Fibroblast of lung (primary cell): ENCODE measurements at regions not wholly inside any gene's neighbourhood (a gene's known extent, or its start where the extent isn't known, plus 50 kb on each side); places are given as distances from the start of the nearest gene placed in this dataset.

Experiments
- DNase-seq, 2 donors: peaks; one replicate each; pipeline versions ENCODE4 v3.0.0 to v3.0.0-alpha.2; 2010; ENCODE audit warnings: low read depth in 2 of 2
- H2AFZ ChIP-seq: 2 replicates; pipeline ENCODE4 v1.5.1; 2012; ENCODE audit warnings: low read length, control low read depth, inconsistent platforms
- H3K27ac ChIP-seq: 2 replicates; pipeline ENCODE4 v1.5.1; 2011; ENCODE audit warnings: low read length, control low read depth; ENCODE audit not compliant: insufficient read depth
- H3K27me3 ChIP-seq: 2 replicates; pipeline ENCODE4 v1.5.1; 2011; ENCODE audit warnings: mild to moderate bottlenecking, low read length; ENCODE audit not compliant: control insufficient read depth, insufficient read depth
- H3K36me3 ChIP-seq: 2 replicates; pipeline ENCODE4 v1.5.1; 2011; ENCODE audit warnings: low read length; ENCODE audit not compliant: control insufficient read depth, insufficient read depth
- H3K4me1 ChIP-seq: 2 replicates; pipeline ENCODE4 v1.5.1; 2011; ENCODE audit warnings: low read length; ENCODE audit not compliant: control insufficient read depth, insufficient read depth; ENCODE audit errors: extremely low read depth
- H3K4me2 ChIP-seq: 2 replicates; pipeline ENCODE4 v1.5.1; 2011; ENCODE audit warnings: low read length, control low read depth; ENCODE audit not compliant: insufficient read depth; ENCODE audit errors: extremely low read depth
- H3K4me3 ChIP-seq, 4 experiments: fragments of 200-600 bp in 1 of 4; sonication (generic) in 1 of 4; replicated peaks in 1 of 4; 2 replicates each; pipeline ENCODE4 v1.5.1; 2011 to 2016; ENCODE audit warnings: low read length in 4 of 4, low read depth in 3 of 4, mild to moderate bottlenecking in 3 of 4, control low read depth in 2 of 4, inconsistent platforms in 1 of 4, mixed read lengths in 1 of 4; ENCODE audit not compliant: insufficient read depth in 1 of 4; ENCODE audit errors: control extremely low read depth in 1 of 4
- H3K79me2 ChIP-seq: 2 replicates; pipeline ENCODE4 v1.5.1; 2012; ENCODE audit warnings: mild to moderate bottlenecking, low read length, inconsistent platforms; ENCODE audit not compliant: control insufficient read depth, insufficient read depth
- H3K9ac ChIP-seq: 2 replicates; pipeline ENCODE4 v1.5.1; 2011; ENCODE audit warnings: mild to moderate bottlenecking, low read length, control low read depth; ENCODE audit not compliant: insufficient read depth
- H3K9me3 ChIP-seq: 2 replicates; pipeline ENCODE4 v1.5.1; 2012; ENCODE audit warnings: low read depth, low read length; ENCODE audit not compliant: control insufficient read depth, insufficient read depth
- H4K20me1 ChIP-seq: 2 replicates; pipeline ENCODE4 v1.5.1; 2011; ENCODE audit warnings: low read length; ENCODE audit not compliant: control insufficient read depth, insufficient read depth; ENCODE audit errors: extremely low read depth
- EZH2 ChIP-seq: IDR thresholded peaks from 2 replicates; pipeline ENCODE4 v1.5.1; 2012; ENCODE audit warnings: low read length, control low read depth, mild to moderate bottlenecking; ENCODE audit errors: missing control alignments
- TF ChIP-seq, protein P1 (sequence below), 2 donors: IDR thresholded peaks in 1 of 2; conservative IDR thresholded peaks in 1 of 2; 1 replicate in 1 of 2; 2 replicates in 1 of 2; pipeline ENCODE4 v1.5.1; 2011 to 2012; ENCODE audit warnings: low read length in 2 of 2, control low read depth in 1 of 2, inconsistent platforms in 1 of 2, low read depth in 1 of 2, mild to moderate bottlenecking in 1 of 2

DNA sequence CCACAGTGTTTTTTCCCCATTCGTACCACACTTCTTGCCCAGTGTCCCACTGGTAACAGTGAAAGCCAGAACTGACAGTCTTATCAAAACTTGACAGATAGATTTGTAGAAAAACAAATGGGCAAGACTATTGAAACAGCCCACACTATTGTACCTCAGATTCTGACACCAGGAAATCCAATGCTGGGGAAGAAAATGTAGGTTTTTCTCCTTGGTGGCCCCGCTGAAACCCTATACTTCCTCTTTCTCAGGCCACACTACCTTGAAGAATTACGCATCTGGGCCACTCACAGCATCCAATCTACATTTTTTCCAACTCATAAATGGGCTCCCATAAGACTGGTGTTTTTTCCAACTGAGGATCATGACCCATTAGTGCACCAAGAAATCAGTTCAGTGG is 90.9 kb upstream of the HDDC2 start:
- H3K4me1 ChIP-seq = no peaks in the 10 kb centered on the region
- no peak for DNase-seq
- H3K9ac ChIP-seq = no peak overlapping the region
- H4K20me1 ChIP-seq = no peaks in the 10 kb centered on the region
- no peaks in the 10 kb centered on the region for H3K9me3 ChIP-seq
- TF ChIP-seq, protein P1, sequence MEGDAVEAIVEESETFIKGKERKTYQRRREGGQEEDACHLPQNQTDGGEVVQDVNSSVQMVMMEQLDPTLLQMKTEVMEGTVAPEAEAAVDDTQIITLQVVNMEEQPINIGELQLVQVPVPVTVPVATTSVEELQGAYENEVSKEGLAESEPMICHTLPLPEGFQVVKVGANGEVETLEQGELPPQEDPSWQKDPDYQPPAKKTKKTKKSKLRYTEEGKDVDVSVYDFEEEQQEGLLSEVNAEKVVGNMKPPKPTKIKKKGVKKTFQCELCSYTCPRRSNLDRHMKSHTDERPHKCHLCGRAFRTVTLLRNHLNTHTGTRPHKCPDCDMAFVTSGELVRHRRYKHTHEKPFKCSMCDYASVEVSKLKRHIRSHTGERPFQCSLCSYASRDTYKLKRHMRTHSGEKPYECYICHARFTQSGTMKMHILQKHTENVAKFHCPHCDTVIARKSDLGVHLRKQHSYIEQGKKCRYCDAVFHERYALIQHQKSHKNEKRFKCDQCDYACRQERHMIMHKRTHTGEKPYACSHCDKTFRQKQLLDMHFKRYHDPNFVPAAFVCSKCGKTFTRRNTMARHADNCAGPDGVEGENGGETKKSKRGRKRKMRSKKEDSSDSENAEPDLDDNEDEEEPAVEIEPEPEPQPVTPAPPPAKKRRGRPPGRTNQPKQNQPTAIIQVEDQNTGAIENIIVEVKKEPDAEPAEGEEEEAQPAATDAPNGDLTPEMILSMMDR (conservative IDR thresholded peaks at IDR 0.05 in 1 of 2, IDR thresholded peaks at IDR 0.05 in 1 of 2; ENCODE audit: low read depth in 1 of 2, low read length in 2 of 2) = no peak
- no peak for TF ChIP-seq EZH2
- H3K27ac ChIP-seq = no peak overlapping the region
- no peaks in the 10 kb centered on the region for H3K79me2 ChIP-seq
- no peak overlapping the region for H3K4me3 ChIP-seq
- H3K4me2 ChIP-seq = no peak overlapping the region
- H3K27me3 ChIP-seq = no peaks in the 10 kb centered on the region
- no peak overlapping the region for H2AFZ ChIP-seq
- no peaks in the 10 kb centered on the region for H3K36me3 ChIP-seq

DNA sequence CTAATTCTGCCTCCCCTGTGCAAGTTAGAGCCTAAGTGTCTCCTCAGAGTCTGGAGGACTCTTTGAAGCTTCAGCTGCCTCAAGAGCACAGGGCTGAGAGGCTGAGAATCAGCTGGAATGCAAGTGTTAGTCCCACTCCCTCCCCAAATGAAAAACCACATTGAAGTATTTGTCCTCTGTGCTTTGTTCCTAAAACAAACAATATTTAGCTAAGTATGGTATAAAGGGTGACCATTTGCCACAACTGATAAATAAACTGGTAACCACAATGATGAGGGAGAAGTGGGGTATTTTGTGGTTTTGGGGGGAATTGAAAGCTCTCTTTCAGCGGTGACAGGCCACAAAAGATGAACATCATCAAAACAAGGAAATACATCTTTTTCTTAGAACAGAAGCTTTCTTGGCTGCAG is 91.7 kb upstream of the HDDC2 start:
- Histone ChIP-seq H3K27ac (no peak overlapping the region), H2AFZ (no peak overlapping the region), H3K4me2 (no peak overlapping the region), H3K36me3 (no peaks in the 10 kb centered on the region), H4K20me1 (no peaks in the 10 kb centered on the region), H3K9me3 (no peaks in the 10 kb centered on the region), H3K4me1 (no peaks in the 10 kb centered on the region), H3K4me3 (no peak overlapping the region), H3K9ac (no peak overlapping the region), H3K27me3 (no peaks in the 10 kb centered on the region), H3K79me2 (no peaks in the 10 kb centered on the region)
- DNase-seq = no peak
- no peak for TF ChIP-seq EZH2
- TF ChIP-seq, protein P1 (conservative IDR thresholded peaks at IDR 0.05 in 1 of 2, IDR thresholded peaks at IDR 0.05 in 1 of 2; ENCODE audit: low read depth in 1 of 2, low read length in 2 of 2) = no peak

DNA sequence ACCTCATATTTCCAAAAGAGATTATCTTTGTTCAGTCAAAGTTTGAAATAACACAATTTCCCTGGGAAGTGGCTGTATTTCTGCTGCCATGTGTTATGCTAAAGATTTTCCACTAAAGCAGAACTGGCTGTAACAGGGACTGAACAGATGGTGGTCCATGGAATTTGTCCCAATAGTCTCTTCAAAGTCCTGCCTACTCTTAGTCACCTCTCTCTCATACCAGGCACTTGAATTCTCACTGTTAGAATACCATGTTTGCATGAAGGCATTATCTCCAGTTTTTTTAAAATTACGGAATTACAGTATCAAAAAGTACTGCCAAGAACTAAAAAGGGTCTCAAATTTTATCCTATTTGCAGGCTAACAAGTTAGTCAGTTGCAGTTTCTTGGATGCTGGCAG is 105.0 kb upstream of the HDDC2 start:
- Histone ChIP-seq H3K4me1 (no peaks in the 10 kb centered on the region), H3K9me3 (no peaks in the 10 kb centered on the region), H3K27ac (no peak overlapping the region), H3K9ac (no peak overlapping the region), H2AFZ (no peak overlapping the region), H3K4me3 (no peak overlapping the region), H3K36me3 (no peaks in the 10 kb centered on the region), H3K4me2 (no peak overlapping the region), H4K20me1 (no peaks in the 10 kb centered on the region), H3K27me3 (no peaks in the 10 kb centered on the region), H3K79me2 (no peaks in the 10 kb centered on the region)
- DNase-seq = no peak
- TF ChIP-seq EZH2 = no peak
- TF ChIP-seq, protein P1 (conservative IDR thresholded peaks at IDR 0.05 in 1 of 2, IDR thresholded peaks at IDR 0.05 in 1 of 2; ENCODE audit: low read depth in 1 of 2, low read length in 2 of 2) = no peak
